ENCODE measurements at regions not wholly inside any gene's neighbourhood (a gene's known extent, or its start where the extent isn't known, plus 50 kb on each side); places are given as distances from the start of the nearest gene placed in this dataset.

GRCh38 chr5:110201791-110202190, 512.1 kb downstream of the MAN2A1 start (continued):
- TF ChIP-seq E2F8 (IDR thresholded peaks at IDR 0.05; ENCODE audit: low read depth, partially characterized antibody) (no peak), ZNF217 (IDR thresholded peaks at IDR 0.05) (no peak)

GRCh38 chr5:110203661-110204060, 513.9 kb downstream of the MAN2A1 start:
- DNase-seq (ENCODE audit: low read depth, low spot score) = no peak
- in situ Hi-C loops (cut with MboI) (no loop called here), intact Hi-C loops (cut with micrococcal nuclease; ENCODE audit: unreplicated experiment) (no loop called here)
- H3K27ac ChIP-seq (ENCODE audit: control insufficient read depth, insufficient read depth) = no peak overlapping the region
- no peaks in the 10 kb centered on the region for H3K9me3 ChIP-seq (replicated peaks; ENCODE audit: control insufficient read depth, insufficient read depth, low read length)
- no peak for FAIRE-seq
- no peaks in the 10 kb centered on the region for H3K79me2 ChIP-seq (ENCODE audit: control insufficient read depth, insufficient read depth, low read length)
- H2AFZ ChIP-seq (ENCODE audit: control insufficient read depth, low read depth, low read length) = no peak overlapping the region
- no peak overlapping the region for H3K4me2 ChIP-seq (ENCODE audit: control insufficient read depth, insufficient read depth)
- RAD21 ChIA-PET (ENCODE audit: unreplicated experiment) = no interaction called here
- BruUV-seq (replicated peaks) = no TSS peak
- SMC1A ChIA-PET (ENCODE audit: uncharacterized antibody, unreplicated experiment) = no interaction called here
- no peak for ATAC-seq
- H3K36me3 ChIP-seq (ENCODE audit: control insufficient read depth in 2 of 2, insufficient read depth in 2 of 2, low read length in 1 of 2) = no peaks in the 10 kb centered on the region
- CTCF ChIA-PET = no interaction called here
- no peaks in the 10 kb centered on the region for H3K4me1 ChIP-seq (ENCODE audit: control insufficient read depth, insufficient read depth, low read length)
- H3K27me3 ChIP-seq (replicated peaks in 1 of 2; ENCODE audit: control insufficient read depth in 2 of 2, insufficient read depth in 2 of 2, low read length in 1 of 2) = no peaks in the 10 kb centered on the region
- no peak for TF ChIP-seq LARP7 (IDR thresholded peaks at IDR 0.05)
- no peak for TF ChIP-seq CBX5 (IDR thresholded peaks at IDR 0.05; ENCODE audit: low read depth)
- TF ChIP-seq EED (IDR thresholded peaks at IDR 0.05; ENCODE audit: low read depth) = no peak
- TF ChIP-seq POLR2A (IDR thresholded peaks at IDR 0.05; ENCODE audit: low read depth, low read length) = no peak
- no peak for TF ChIP-seq PML (IDR thresholded peaks at IDR 0.05; ENCODE audit: low read length)
- no peak for TF ChIP-seq SUPT20H (IDR thresholded peaks at IDR 0.05; ENCODE audit: borderline replicate concordance, control insufficient read depth, low read depth, low read length)
- no peak for TF ChIP-seq TARDBP (IDR thresholded peaks at IDR 0.05; ENCODE audit: borderline replicate concordance)
- no peak for TF ChIP-seq EP300 (IDR thresholded peaks at IDR 0.05; ENCODE audit: borderline replicate concordance in 1 of 2, control insufficient read depth in 1 of 2, low read depth in 2 of 2, low read length in 2 of 2)
- TF ChIP-seq SMC3 (IDR thresholded peaks at IDR 0.05; ENCODE audit: borderline replicate concordance, low read length) = no peak
- TF ChIP-seq EZH2 (IDR thresholded peaks at IDR 0.05; ENCODE audit: borderline replicate concordance, control insufficient read depth, low read depth, low read length) = no peak
- TF ChIP-seq SKIL (IDR thresholded peaks at IDR 0.05; ENCODE audit: low read depth, poor library complexity, severe bottlenecking) = no peak
- TF ChIP-seq RUNX3 (IDR thresholded peaks at IDR 0.05; ENCODE audit: low read length) = no peak
- no peak for TF ChIP-seq SPI1 (IDR thresholded peaks at IDR 0.05; ENCODE audit: borderline replicate concordance, insufficient read depth, low read depth, low read length)
- H3K4me3 ChIP-seq = no peak overlapping the region
- no peaks in the 10 kb centered on the region for H4K20me1 ChIP-seq (ENCODE audit: control insufficient read depth, insufficient read depth)
- POLR2A ChIA-PET = no interaction called here
- H3K9ac ChIP-seq (ENCODE audit: control insufficient read depth, insufficient read depth, low read length) = no peak overlapping the region

Measured in GM12878 (cell line).